NCI-H345 (cell line): ENCODE measurements at regions not wholly inside any gene's neighbourhood (a gene's known extent, or its start where the extent isn't known, plus 50 kb on each side); places are given as distances from the start of the nearest gene placed in this dataset.
"Not testable (repeated sequence)": the region's sequence is repeated elsewhere in the genome, so short reads cannot be mapped to it uniquely, and the experiment has no call there.

ENCODE experiments used
- DNase-seq: peaks from one replicate; lab custom pipeline; 2025; lab: John Stamatoyannopoulos, UW

GRCh38 chr14:53857625-53858344 lies 98.8 kb downstream of the BMP4 start:
- DNase-seq, result no peak

GRCh38 chr14:53855574-53855973 lies 101.1 kb downstream of the BMP4 start:
- DNase-seq, result no peak

- DNase-seq, result no peak
Measured at GRCh38 chr14:53855127-53855526, 101.5 kb downstream of the BMP4 start.

GRCh38 chr14:53851394-53852090 lies 105.1 kb downstream of the BMP4 start:
- no peak for DNase-seq

GRCh38 chr14:53850714-53851296 lies 105.8 kb downstream of the BMP4 start:
- no peak for DNase-seq

- no peak for DNase-seq
Measured at GRCh38 chr14:53849549-53849948, 107.1 kb downstream of the BMP4 start.

- no peak for DNase-seq
Measured at GRCh38 chr14:53848854-53849253, 107.8 kb downstream of the BMP4 start.

GRCh38 chr14:53847881-53848280 lies 108.7 kb downstream of the BMP4 start:
- DNase-seq, result no peak

GRCh38 chr14:53847057-53847456 lies 109.6 kb downstream of the BMP4 start:
- no peak for DNase-seq

- no peak for DNase-seq
Measured at GRCh38 chr14:53845813-53846693, 110.6 kb downstream of the BMP4 start.

- DNase-seq, result no peak
Measured at GRCh38 chr14:53842938-53843337, 113.7 kb downstream of the BMP4 start.

- no peak for DNase-seq
Measured at GRCh38 chr14:53841109-53842099, 115.2 kb downstream of the BMP4 start.

- DNase-seq, result no peak
Measured at GRCh38 chr14:53840444-53840843, 116.2 kb downstream of the BMP4 start.

- DNase-seq, result no peak
Measured at GRCh38 chr14:53838374-53838773, 118.3 kb downstream of the BMP4 start.

- DNase-seq, result not testable (repeated sequence)
Measured at GRCh38 chr14:53837656-53838055, 119.0 kb downstream of the BMP4 start.

GRCh38 chr14:53836551-53836950 lies 120.1 kb downstream of the BMP4 start:
- DNase-seq, result no peak

GRCh38 chr14:53828820-53829219 lies 127.8 kb downstream of the BMP4 start:
- no peak for DNase-seq

- no peak for DNase-seq
Measured at GRCh38 chr14:53824061-53824460, 132.6 kb downstream of the BMP4 start.

- DNase-seq, result no peak
Measured at GRCh38 chr14:53814392-53814791, 142.2 kb downstream of the BMP4 start.

- DNase-seq, result no peak
Measured at GRCh38 chr14:53810221-53810620, 146.4 kb downstream of the BMP4 start.

- DNase-seq, result no peak
Measured at GRCh38 chr14:53808042-53808441, 148.6 kb downstream of the BMP4 start.
